Kidney (tissue), 13 donors: ENCODE measurements at regions not wholly inside any gene's neighbourhood (a gene's known extent, or its start where the extent isn't known, plus 50 kb on each side); places are given as distances from the start of the nearest gene placed in this dataset.

Experiments used
- DNase-seq, 5 donors: peaks; one replicate each; pipeline ENCODE4 v3.0.0-alpha.2; 2013 to 2020
- FAIRE-seq: peaks from 2 replicates; lab custom pipeline; 2012; peaks lifted over from hg19 to GRCh38; lab: Jason Lieb, UNC
- H3K27ac ChIP-seq, 2 donors: one replicate each; pipeline ENCODE4 v1.7.0; 2013; ENCODE audit warnings: low read depth in 2 of 2, low read length in 2 of 2, inconsistent platforms in 1 of 2
- H3K27me3 ChIP-seq: one replicate; pipeline ENCODE4 v1.7.1; 2013; ENCODE audit warnings: low read length, inconsistent platforms; ENCODE audit not compliant: control insufficient read depth, insufficient read depth
- H3K36me3 ChIP-seq, 3 donors: one replicate each; pipeline versions ENCODE4 v1.7.0 to v1.7.1; 2013; ENCODE audit warnings: low read length in 3 of 3, control low read depth in 1 of 3, inconsistent platforms in 1 of 3; ENCODE audit not compliant: insufficient read depth in 3 of 3, control insufficient read depth in 2 of 3
- H3K4me1 ChIP-seq, 3 donors: one replicate each; pipeline versions ENCODE4 v1.7.0 to v1.7.1; 2013; ENCODE audit warnings: low read length in 3 of 3, inconsistent platforms in 1 of 3, low read depth in 1 of 3; ENCODE audit not compliant: control insufficient read depth in 2 of 3, insufficient read depth in 2 of 3
- H3K4me3 ChIP-seq, 3 donors: one replicate each; pipeline versions ENCODE4 v1.7.0 to v1.8.1; 2013; ENCODE audit warnings: low read length in 3 of 3, control low read depth in 1 of 3, inconsistent platforms in 1 of 3
- H3K9ac ChIP-seq, 3 donors: one replicate each; pipeline versions ENCODE4 v1.7.0 to v1.7.1; 2013; ENCODE audit warnings: low read length in 3 of 3, control low read depth in 1 of 3, inconsistent platforms in 1 of 3
- H3K9me3 ChIP-seq, 3 donors: one replicate each; pipeline versions ENCODE4 v1.7.0 to v1.7.1; 2013; ENCODE audit warnings: low read length in 3 of 3, control low read depth in 1 of 3, inconsistent platforms in 1 of 3; ENCODE audit not compliant: control insufficient read depth in 2 of 3, insufficient read depth in 1 of 3
- intact Hi-C: fragments of 100-400 bp; cut with DNase I; formaldehyde crosslinking; loops from one replicate; pipeline ENCODE4 v1.11.1; 2022
- TF ChIP-seq, protein P1 (sequence below): IDR thresholded peaks from 3 replicates; pipeline ENCODE4 v1.5.1; 2012; ENCODE audit warnings: mild to moderate bottlenecking, moderate library complexity, borderline replicate concordance; ENCODE audit not compliant: insufficient read depth; ENCODE audit errors: extremely low read depth
- donor health status: control.
- donor health status: control.
- donor health status: control.
- donor health status: control.
- donor health status: control.
- donor health status: DM: yes; HTN: yes; CAD: no.
- donor health status: Normal renal cell carcinoma (clear cell type).

GRCh38 chr16:65223335-65223734 lies 101.5 kb upstream of the CDH11 start:
- no peaks in the 10 kb centered on the region for H3K4me1 ChIP-seq
- DNase-seq (no peak), FAIRE-seq (no peak)
- no peak overlapping the region for H3K27ac ChIP-seq
- intact Hi-C loops, result no loop called here
- H3K9me3 ChIP-seq, result no peaks in the 10 kb centered on the region
- no peaks in the 10 kb centered on the region for H3K36me3 ChIP-seq
- no peaks in the 10 kb centered on the region for H3K27me3 ChIP-seq
- TF ChIP-seq, protein P1, sequence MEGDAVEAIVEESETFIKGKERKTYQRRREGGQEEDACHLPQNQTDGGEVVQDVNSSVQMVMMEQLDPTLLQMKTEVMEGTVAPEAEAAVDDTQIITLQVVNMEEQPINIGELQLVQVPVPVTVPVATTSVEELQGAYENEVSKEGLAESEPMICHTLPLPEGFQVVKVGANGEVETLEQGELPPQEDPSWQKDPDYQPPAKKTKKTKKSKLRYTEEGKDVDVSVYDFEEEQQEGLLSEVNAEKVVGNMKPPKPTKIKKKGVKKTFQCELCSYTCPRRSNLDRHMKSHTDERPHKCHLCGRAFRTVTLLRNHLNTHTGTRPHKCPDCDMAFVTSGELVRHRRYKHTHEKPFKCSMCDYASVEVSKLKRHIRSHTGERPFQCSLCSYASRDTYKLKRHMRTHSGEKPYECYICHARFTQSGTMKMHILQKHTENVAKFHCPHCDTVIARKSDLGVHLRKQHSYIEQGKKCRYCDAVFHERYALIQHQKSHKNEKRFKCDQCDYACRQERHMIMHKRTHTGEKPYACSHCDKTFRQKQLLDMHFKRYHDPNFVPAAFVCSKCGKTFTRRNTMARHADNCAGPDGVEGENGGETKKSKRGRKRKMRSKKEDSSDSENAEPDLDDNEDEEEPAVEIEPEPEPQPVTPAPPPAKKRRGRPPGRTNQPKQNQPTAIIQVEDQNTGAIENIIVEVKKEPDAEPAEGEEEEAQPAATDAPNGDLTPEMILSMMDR, result no peak
- H3K9ac ChIP-seq, result no peak overlapping the region
- H3K4me3 ChIP-seq, result no peak overlapping the region

DNA sequence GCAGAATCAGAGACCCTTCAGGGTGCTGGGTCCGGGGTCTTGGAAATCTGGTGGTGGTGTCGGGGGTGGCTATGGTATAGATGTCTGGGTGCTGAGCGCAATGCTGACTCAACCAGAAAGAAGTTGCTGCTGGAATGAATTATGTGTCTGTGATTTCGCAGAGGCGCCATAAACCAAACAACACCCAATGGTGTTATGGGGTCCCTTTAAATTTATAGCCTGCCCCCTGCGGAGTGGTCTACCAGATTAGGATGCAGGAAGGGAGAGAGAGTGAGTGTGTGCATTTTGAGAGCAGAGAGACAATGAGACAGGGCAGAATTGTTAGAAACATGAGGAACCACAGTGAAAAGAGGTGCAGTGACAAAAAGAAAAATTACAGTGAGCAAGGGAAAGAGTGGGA lies 100.7 kb upstream of the CDH11 start:
- Histone ChIP-seq H3K9ac (no peak overlapping the region), H3K9me3 (no peaks in the 10 kb centered on the region), H3K27me3 (no peaks in the 10 kb centered on the region), H3K4me1 (no peaks in the 10 kb centered on the region), H3K27ac (no peak overlapping the region), H3K36me3 (no peaks in the 10 kb centered on the region), H3K4me3 (no peak overlapping the region)
- intact Hi-C loops, result no loop called here
- TF ChIP-seq, protein P1, result no peak
- DNase-seq (no peak), FAIRE-seq (no peak)

DNA sequence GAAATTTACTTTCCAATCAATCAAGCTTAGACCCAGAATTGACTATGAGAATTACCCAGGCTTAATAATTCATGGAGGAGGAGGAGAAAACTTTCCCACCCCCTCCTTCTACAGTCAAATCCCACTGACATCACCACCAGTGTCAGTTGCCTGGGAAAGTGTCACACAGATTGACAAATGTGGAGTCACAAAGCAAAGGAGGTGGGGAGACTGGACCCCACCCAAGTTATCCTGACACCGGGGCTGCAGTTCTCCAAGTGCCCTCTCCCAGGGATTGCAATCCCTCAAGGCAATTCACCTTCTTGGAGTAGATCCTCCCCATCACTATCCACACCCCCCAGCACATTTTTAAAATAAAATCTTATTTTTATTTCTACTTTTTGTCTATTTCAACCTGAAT lies 100.2 kb upstream of the CDH11 start:
- H3K27me3 ChIP-seq, result no peaks in the 10 kb centered on the region
- no peak overlapping the region for H3K27ac ChIP-seq
- H3K36me3 ChIP-seq, result no peaks in the 10 kb centered on the region
- no peak overlapping the region for H3K9ac ChIP-seq
- H3K4me1 ChIP-seq, result no peaks in the 10 kb centered on the region
- TF ChIP-seq, protein P1, result no peak
- intact Hi-C loops, result no loop called here
- FAIRE-seq (no peak), DNase-seq (no peak)
- no peaks in the 10 kb centered on the region for H3K9me3 ChIP-seq
- H3K4me3 ChIP-seq, result no peak overlapping the region

DNA sequence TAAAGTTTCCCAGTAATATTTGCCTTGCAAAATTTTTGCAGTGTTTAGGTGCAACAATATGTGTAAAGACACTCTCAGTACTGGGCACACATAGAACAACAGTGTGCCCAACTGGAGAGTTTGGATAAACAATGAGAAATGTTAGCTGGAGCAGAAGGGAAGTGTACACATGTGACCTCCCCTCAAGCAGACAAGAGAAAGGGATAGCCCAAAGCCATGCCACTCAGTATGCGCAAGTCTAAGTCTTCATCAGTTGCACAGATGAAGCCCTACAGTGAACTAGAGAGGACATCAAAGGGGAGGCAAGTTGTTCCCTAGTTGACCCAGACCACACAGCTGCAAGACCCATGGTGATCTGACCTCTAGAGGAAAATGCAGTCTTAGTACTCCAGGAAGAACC lies 97.9 kb upstream of the CDH11 start:
- H3K27ac ChIP-seq, result no peak overlapping the region
- FAIRE-seq, result no peak
- H3K4me3 ChIP-seq, result no peak overlapping the region
- no peak for DNase-seq
- TF ChIP-seq, protein P1, result no peak
- no peaks in the 10 kb centered on the region for H3K4me1 ChIP-seq
- H3K9ac ChIP-seq, result no peak overlapping the region
- no peaks in the 10 kb centered on the region for H3K36me3 ChIP-seq
- no peaks in the 10 kb centered on the region for H3K27me3 ChIP-seq
- intact Hi-C loops, result no loop called here
- H3K9me3 ChIP-seq, result no peaks in the 10 kb centered on the region
